ENCODE measurements at regions not wholly inside any gene's neighbourhood (a gene's known extent, or its start where the extent isn't known, plus 50 kb on each side); places are given as distances from the start of the nearest gene placed in this dataset.

GRCh38 chr6:139536751-139537617 is 162.5 kb upstream of the CITED2 start:
- H3K27ac ChIP-seq (replicated peaks) = no peak overlapping the region
- peaks cover 14% of the 10 kb centered on the region for H3K4me1 ChIP-seq

GRCh38 chr6:139534472-139535115 is 160.1 kb upstream of the CITED2 start:
- DNase-seq = no peak
- Histone ChIP-seq H3K36me3 (no peaks in the 10 kb centered on the region), H3K4me1 (peaks cover 14% of the 10 kb centered on the region), H3K4me3 (no peak overlapping the region), H3K27ac (replicated peaks) (no peak overlapping the region), H3K9me3 (replicated peaks) (no peaks in the 10 kb centered on the region), H3K27me3 (ENCODE audit: low read depth) (no peaks in the 10 kb centered on the region)
- no peak for TF ChIP-seq CTCF (IDR thresholded peaks at IDR 0.05; ENCODE audit: borderline replicate concordance)
- intact Hi-C loops (cut with micrococcal nuclease) = no loop called here

More at GRCh38 chr6:139536751-139537617, 162.5 kb upstream of the CITED2 start:
- intact Hi-C loops (cut with micrococcal nuclease) = no loop called here
- no peak for DNase-seq
- Histone ChIP-seq H3K9me3 (replicated peaks) (no peaks in the 10 kb centered on the region), H3K36me3 (no peaks in the 10 kb centered on the region), H3K4me3 (no peak overlapping the region), H3K27me3 (ENCODE audit: low read depth) (no peaks in the 10 kb centered on the region)
- no peak for TF ChIP-seq CTCF (IDR thresholded peaks at IDR 0.05; ENCODE audit: borderline replicate concordance)

GRCh38 chr6:139533573-139534471 is 159.4 kb upstream of the CITED2 start:
- no peak overlapping the region for H3K4me3 ChIP-seq
- H3K27me3 ChIP-seq (ENCODE audit: low read depth) = no peaks in the 10 kb centered on the region
- no peak for DNase-seq
- no peaks in the 10 kb centered on the region for H3K9me3 ChIP-seq (replicated peaks)
- TF ChIP-seq CTCF (IDR thresholded peaks at IDR 0.05; ENCODE audit: borderline replicate concordance) = no peak
- no peak overlapping the region for H3K27ac ChIP-seq (replicated peaks)
- intact Hi-C loops (cut with micrococcal nuclease) = no loop called here
- H3K36me3 ChIP-seq = no peaks in the 10 kb centered on the region
- H3K4me1 ChIP-seq = peaks cover 14% of the 10 kb centered on the region

- Histone ChIP-seq H3K4me1 (peaks cover 14% of the 10 kb centered on the region), H3K27me3 (ENCODE audit: low read depth) (no peaks in the 10 kb centered on the region), H3K36me3 (no peaks in the 10 kb centered on the region), H3K4me3 (no peak overlapping the region), H3K27ac (replicated peaks) (no peak overlapping the region), H3K9me3 (replicated peaks) (no peaks in the 10 kb centered on the region)
- no peak for DNase-seq
- intact Hi-C loops (cut with micrococcal nuclease) = no loop called here
- TF ChIP-seq CTCF (IDR thresholded peaks at IDR 0.05; ENCODE audit: borderline replicate concordance) = no peak
Measured at GRCh38 chr6:139533171-139533570, 158.7 kb upstream of the CITED2 start.
